NOMO-1 treated with dmso at 0.1 percent for 144 hours (cell line): ENCODE measurements at regions not wholly inside any gene's neighbourhood (a gene's known extent, or its start where the extent isn't known, plus 50 kb on each side); places are given as distances from the start of the nearest gene placed in this dataset.

ENCODE experiments used
- DNase-seq: peaks from one replicate; lab custom pipeline; 2025; ENCODE audit not compliant: unreplicated experiment; lab: John Stamatoyannopoulos, UW

DNA sequence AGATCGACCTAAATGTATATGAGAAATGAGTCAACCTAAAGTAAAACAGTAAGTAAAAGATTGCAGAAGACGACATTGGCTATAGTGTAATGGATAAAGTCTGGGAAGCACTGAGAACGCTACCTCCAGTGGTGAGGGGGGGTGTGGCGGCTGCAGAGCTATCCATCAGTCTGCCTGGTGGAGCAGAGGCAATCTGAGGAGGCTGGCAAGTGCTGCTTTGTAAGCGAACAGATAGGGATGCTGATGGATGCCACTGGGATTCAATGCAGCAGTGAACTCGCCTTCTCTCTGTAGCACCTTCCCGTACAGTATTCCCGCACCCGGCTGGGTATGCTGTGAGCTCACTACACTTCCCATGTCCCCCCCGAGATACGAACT lies 261.5 kb downstream of the NSG2 start:
- DNase-seq = no peak

DNA sequence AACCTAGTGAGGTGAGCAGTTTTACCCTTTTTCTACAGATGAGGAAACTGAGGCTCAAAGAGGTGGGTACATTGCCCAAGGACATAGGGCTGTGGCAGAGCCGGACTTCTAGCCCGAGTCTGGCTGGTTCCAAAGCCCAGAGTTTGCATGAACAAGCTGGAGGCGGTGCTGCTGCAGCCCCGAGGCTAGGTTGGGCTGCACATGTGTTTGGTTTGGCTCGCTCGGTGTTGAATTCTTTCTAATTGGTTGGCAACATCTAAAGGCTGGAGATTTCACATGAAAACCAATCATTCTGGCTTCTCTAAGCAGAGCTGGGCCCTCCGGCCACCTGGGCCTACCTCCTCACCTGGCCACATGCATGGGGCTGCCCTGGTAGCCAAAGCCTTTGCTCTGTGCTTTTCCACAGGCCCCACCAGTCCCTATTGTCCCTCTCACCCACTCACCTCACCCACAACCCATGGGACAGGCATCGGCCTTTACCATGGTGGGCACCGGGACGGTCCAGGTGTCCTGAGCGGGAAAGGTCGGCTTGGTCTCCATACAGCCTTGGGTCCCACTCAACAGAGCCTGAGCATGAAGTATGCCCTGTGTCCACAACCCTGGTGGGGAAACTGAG lies 262.3 kb downstream of the NSG2 start:
- no peak for DNase-seq

DNA sequence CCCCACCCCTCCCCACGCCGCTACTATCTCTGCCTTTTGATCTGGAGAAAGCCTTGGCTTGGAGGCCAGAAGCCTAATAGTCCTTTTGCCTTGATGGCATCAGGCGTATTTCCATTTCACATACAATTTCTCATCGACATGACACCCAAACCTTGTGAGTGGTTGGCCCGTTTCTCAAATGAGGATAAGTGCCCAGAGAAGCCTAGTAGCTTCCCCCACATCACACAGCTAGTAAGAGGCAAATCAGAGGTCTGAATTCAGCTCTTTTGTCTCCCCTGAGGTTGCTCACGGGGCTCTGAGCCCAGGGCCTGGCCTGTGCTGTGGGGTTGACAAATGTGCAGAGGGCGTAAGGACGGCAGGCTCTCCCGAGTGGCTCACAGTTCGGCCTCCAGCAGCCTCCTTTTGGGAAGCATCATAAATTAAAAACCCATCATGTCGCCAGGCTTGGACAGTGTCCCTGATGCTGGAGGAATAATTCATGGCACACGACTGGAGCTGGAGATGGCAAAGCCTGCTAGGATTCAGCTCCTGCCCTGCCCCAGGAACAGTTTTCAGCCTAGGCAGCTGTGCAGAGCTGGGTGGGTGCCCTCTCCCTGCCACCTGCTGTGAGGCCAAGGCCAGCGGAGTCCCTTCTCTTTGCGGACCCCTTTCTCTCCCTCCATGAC lies 263.8 kb downstream of the NSG2 start:
- DNase-seq = no peak

DNA sequence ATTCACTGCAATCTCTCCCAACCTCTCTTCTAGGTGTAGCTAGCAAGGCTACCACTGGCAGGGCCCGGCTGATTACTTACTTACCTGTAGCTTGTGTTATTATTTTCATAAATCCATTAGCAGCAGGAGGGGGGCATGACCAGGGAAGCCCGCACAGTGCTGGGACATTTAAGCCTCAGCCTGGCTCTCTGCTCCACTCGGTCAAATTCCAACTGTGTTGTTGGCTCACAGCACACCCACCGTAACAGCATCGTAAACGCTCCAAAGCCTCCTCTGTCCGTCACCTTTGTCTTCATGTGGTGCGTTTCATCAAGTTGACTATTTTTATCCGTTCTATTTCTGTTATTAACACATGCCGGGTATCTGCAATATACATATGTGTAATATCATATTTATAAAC lies 264.7 kb downstream of the NSG2 start:
- no peak for DNase-seq

DNA sequence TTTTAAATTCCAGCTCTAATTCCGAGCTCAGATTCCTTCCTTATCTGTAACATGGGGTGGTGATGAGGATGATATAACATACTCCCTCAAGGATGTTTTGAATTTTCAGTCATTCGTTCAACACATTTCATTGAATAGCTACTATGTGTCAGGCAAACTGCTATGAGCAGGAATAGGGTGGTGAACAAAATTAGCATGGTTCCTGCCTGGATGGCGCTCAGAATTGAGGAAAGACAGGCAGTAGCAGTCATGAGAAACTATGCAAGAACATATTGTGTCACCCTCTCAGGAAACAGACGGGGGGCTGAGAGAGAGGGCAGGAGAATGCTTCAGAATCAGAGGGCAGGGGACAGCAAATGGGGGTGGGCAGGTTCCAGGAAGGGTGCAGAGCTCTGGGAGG lies 265.2 kb downstream of the NSG2 start:
- DNase-seq = no peak

DNA sequence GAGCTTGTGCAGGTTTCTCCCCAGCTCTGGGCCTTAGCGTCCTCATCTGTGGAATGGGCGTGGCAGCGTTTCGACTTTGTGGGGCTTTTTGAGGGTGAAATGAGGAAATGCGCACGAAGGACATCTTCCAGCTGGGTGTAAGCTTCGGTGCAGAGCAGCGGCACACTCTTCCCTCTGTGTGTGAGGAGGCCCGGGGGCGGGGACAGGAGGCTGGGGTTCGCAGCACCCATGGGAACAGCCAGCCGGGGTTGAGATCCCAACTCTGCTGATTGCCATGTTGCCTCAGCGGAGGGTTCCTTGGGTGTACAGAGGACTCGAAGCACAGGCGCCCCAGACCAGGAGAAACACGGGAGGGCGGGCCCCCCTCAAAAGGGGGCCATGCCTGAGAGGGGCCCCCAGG lies 265.6 kb downstream of the NSG2 start:
- no peak for DNase-seq

DNA sequence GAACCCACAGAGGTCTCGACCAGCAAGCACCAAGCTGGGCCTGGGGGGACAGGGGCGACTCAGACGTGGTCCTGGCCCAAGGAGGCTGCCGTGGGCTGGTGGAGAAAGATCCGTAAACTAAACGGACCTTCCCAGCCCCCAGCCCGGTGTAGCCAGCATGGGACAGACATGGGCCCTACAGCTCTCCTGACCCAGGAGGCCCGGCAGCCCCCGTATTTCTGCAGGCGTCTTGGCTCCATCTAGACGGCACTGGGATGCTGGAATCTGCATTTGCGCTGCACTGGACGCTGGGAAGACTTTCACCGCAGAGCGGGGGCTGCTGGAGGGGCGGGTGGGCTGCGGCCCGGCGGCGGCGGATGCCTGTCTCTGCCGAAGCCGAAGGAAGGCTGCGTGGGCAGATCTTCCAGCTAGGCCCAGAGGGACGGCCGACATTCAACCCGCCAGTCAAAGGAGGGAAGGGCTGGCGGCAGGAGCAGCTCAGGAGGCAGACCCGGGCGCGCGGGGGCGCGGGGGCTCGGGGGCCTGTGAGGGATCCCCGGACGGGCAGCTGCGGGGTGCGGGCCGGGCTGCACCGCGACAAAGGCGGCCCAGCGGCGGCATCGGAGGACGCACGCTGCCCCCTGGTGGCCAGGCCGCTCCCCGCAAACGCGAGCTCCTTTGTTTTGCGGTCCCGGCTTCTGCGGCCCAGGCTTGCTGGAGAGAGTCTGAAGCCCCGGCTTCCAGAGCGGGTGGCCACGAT lies 266.2 kb downstream of the NSG2 start:
- DNase-seq = peak; percentile 12

DNA sequence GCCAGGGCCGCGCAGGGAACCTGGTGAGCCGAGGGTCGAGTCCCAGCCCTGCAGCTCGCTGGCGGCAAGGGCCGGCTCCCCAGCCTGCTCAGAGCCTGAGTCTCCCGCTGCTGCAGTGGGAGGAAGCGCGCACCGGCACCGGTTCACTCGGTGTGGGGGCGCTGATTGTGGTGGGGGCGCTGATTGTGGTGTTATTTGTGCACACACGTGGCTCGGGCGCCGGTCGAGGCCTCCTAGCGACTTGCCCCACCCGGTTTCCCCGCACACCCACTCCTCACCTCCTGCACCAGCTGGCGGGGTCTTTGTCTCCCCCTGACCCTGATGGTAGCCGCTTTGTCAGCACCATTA lies 266.7 kb downstream of the NSG2 start:
- no peak for DNase-seq

DNA sequence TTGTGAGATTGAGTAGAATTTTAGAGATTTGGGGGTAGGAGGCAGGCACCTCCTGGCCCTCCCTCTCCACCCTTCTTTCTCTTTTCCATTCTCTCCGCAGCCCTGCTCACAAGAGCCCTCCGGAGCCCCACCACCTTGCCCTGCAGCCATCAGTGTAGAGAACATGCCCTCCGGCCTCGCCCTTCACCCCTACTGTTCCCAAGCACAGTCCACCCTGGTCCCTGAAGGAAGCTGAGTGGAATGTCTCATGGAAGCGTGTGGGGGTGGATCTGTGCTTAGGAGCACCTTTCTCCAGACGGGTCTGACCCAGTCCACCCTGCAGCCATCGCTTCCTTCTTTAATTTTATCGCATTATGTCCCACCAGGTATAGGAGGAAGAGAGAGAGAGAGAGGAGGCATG lies 267.1 kb downstream of the NSG2 start:
- DNase-seq = no peak

DNA sequence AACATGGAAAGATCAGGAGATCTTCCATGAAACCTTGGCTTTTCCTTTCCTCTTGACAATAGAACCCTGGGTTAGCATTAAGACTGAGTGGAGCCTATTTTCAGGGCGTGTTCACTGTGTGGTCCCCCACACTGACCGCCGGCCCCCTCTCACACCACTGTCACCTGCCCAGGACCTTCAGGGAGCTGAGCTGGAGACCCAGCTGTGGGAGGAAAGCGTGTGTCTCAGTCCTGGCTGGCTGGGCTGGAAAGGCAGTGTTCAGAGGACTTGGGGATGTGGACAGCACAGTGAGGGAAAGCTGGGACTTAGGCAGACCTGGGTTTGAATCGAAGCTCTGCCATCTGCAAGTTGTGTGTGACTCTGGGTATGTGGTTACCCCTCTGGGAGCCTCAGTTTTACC lies 268.1 kb downstream of the NSG2 start:
- DNase-seq = no peak

DNA sequence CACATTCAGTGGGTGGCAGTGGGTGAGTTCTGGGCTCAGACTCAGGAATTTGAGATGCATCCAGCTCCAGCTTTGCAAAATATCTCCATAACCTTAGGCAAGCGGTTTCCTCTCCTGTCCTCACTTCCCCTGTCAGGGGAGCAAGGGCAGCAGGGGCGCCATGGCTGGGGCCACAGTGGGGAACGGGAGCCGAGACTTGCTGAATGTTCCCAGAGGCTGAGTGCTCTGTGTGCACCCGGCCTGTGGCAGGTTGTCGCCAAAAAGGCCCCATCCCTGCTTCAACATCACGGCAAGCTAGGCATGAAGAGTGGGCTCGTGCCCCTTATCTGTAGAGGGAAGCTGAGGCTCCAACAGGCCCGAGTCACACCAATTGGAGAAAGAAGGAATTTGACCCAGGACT lies 268.8 kb downstream of the NSG2 start:
- DNase-seq = no peak

DNA sequence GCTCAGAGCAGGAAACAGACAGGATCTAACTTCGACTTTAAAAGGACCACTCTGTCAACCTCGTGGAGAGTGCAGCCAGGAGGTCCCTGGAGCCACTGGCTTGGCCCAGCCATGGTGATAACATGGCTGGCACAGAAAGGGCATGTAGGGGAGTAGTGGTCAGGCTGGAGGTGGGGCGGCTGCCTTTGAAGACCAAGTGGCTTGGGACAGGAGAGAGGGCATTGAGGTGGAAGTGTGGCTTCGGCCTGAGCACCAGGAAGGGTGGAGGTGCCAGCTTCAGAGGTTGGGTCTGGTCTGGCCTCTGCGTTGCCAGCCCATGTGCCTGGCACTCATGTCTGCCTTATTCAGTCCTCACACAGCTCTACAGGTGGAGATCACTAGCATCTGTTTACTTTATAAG lies 270.0 kb downstream of the NSG2 start:
- DNase-seq = no peak

DNA sequence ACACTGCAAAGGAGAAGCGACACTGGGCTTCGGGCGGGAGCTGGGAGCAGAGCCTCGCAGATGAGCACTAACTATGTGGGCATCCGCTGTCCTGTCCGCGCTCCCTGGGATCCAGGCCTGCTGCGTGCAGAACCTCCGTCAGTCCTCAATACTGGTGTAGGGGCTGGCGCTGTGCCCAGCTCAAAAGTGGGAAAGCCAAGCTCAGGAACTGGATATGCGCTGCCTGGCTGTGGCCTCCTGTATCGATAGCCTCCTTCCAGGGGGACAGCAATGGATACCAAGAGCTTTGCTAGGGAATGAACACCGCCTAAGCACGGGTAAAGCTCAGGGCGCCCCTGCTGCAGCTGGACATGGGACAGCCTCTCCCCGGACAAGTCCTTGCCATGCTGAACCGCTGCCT lies 270.4 kb downstream of the NSG2 start:
- no peak for DNase-seq

DNA sequence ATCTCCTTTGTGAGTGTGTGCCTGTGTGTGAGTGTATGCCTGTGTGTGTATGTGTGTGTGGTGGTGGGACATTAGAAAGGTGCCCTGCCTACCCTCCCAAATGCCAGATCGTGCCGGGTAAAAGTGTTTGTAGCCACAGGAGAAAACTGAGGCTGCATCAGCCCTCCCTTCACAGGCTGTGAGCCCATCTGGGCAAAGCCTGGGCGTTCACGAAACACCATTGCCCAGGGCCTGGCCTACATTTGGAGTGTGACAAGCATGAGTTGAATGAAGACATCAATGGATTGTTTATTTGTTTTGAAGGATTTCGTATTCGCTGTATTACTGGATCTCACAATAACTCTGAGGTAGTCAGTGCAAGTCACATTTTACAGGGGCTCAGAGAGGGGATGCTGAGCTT lies 270.8 kb downstream of the NSG2 start:
- no peak for DNase-seq

DNA sequence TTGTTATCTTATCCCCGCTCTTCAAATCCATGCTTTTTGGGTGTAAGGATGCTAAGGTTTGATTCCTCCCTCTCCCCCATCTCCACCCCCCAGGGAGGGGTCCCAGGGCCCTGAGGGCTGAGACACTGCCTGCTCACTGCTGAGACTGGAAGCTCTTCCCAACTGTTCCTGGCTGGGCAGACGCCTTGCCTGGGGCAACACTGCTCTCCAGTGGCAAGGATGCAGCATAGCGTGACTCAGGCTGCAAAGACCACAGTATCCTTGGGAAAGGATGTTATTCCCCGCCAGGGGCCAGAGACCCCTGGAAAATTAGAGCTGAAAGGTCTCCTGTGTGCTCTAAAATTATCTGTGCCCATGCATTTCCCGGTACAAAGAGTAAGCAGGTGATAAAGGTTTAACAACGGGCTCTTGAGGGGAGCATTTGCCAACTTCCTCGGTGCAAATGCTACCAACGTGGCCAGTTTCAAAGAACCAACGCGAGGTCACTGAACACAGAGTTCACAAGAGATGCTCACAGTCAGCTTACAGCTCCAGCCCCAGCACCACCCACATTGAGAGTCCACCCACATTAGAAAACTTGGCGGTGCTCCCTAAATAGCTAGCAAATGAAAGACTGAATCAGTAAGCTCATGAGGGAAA lies 271.9 kb downstream of the NSG2 start:
- no peak for DNase-seq

DNA sequence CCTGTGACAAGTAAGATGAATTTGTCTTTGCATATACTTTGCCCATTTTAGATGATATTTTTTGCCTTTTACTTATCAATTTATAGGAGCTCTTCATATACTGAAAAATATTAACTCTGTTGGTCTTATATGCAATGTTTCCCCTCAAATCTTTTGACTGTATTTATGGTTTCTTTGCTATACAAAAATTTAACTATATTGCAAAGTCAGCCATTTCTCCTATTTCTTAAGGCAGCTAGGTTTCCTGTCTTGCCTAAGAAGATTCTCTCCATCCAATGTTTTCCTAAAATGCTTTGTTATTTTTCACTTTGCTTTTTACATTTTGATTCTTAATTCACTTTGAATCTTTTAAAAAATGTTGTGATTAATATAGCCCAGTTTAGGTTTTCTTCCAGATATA lies 273.1 kb downstream of the NSG2 start:
- DNase-seq = no peak

DNA sequence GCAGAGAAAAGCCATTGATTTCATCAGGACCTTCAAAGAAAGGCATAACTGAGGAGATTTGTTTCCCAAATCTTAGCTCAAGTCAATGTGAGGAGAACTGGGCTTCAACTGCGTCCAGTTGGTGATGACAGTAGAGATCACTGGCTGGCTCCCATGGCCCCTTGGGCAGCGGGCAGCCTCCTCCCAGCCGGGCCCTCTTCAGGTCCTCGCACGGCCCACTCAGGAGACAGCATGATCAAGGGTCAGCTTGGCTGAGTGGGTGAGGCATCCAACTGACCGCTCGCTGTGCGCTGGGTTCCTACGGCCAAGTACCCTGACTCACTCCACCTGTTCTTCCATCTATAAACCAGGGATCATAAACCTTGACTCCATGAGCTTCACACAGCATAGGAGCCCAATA lies 274.0 kb downstream of the NSG2 start:
- no peak for DNase-seq

DNA sequence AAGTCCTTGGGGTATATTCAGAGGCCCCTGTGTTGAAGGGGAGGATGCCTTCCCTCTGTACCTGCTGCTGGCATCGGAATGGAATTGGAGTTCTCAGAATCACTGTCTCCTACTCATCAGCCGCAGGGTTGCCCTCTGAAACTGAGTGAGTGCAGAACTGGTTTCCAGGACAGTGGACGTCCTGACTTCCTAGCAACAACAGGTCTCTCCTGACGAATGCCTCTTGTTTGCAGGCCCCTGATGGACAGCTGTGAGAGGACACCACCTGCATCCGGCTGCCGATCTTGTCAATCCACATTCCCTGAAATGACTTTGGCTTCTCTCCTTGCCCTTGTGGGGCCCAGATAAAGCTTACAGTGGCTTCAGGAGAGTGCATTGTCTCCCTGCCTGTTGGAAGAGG lies 274.5 kb downstream of the NSG2 start:
- no peak for DNase-seq

DNA sequence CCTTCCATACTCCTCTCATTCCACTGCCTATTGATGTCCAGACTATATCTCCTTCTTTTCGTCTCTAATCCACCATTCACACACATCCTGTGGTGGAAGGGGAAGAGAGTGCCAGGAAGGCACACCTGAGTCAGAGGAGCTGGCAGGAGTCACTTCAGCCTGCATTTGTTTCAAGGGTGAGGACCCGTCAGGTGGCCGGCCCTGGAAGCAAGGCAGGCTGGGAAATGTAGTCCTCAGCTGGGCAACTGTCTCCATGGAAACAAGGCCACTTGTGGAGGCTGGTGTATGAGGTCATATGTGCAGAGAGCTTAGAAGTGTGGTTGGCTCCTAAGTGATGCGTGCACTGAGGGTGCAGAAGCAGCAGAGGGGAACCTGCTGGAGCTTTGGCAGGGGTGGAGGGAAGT lies 278.4 kb downstream of the NSG2 start:
- DNase-seq = no peak

DNA sequence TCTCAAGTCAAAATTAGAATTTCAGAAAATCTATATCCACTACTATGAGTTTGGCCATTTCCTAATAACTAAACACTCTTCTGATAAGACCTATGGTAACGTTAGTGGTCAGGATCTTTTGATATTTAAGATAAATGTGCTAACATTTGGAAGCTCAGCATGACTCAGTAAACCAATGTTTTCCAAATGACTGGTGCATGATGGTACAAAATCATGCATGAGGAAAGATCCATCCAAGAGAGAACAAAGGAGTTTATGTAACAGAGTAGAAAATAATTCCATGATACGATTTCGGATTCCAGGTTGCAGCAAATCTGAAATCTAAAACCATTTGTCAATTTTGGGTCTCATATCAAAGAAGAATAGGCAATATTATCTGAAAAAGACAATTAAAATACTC lies 279.2 kb downstream of the NSG2 start:
- DNase-seq = no peak

DNA sequence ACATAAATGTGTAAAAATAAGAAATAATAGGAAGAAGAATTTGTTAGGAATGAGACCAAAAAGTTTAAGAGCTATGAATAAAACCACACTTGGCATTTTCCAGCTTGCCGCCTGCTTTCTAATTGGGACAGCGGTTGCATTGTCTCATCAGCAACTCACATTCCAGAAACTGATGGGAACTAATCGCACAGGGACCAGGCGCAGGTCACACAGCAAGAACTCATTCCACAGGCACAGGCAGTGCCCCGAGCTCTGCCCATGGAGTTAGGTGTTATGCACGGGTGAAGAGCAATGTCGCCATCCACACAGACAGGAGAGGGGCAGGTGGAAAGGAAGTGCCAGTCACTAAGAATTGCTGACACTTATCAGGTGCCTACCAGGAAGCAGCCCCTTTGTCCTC lies 279.9 kb downstream of the NSG2 start:
- no peak for DNase-seq

DNA sequence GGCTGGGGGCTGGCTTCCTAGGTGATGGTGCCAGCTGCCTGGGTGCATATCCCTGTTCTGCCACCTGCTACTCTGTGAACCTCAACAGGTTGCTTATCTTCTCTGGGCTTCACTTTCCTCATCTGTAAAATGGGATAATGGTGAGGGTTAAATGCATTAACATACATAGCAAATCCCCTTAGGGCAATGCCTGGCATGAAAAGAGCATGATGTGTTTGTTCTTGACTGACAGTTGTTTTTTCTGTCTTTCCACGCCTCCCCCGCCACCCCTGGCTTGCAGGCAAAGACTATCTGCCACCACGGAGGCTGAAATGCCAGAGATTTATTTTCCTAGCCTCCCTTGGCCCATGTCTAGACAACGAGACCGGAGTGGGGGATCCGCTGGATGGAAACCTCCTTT lies 280.5 kb downstream of the NSG2 start:
- DNase-seq = no peak
